HG02870 (cell line): ENCODE measurements at regions not wholly inside any gene's neighbourhood (a gene's known extent, or its start where the extent isn't known, plus 50 kb on each side); places are given as distances from the start of the nearest gene placed in this dataset.

Experiments used
- ATAC-seq: cut with Tn5 transposase; IDR thresholded peaks from one replicate; pipeline ENCODE4 v1.9.1; 2021; ENCODE audit warnings: mild to moderate bottlenecking, moderate library complexity; ENCODE audit not compliant: unreplicated experiment

GRCh38 chr5:93279296-93279963, 301.6 kb downstream of the NR2F1-AS1 start:
- ATAC-seq, result no peak

- no peak for ATAC-seq
These were observed 302.1 kb downstream of the NR2F1-AS1 start for GRCh38 chr5:93278896-93279295.

- no peak for ATAC-seq
These were observed 304.0 kb downstream of the NR2F1-AS1 start for GRCh38 chr5:93277051-93277450.

GRCh38 chr5:93275376-93275775, 305.6 kb downstream of the NR2F1-AS1 start:
- no peak for ATAC-seq

GRCh38 chr5:93274291-93274690, 306.7 kb downstream of the NR2F1-AS1 start:
- ATAC-seq, result no peak

GRCh38 chr5:93273176-93273575, 307.8 kb downstream of the NR2F1-AS1 start:
- ATAC-seq, result no peak

- no peak for ATAC-seq
These were observed 308.9 kb downstream of the NR2F1-AS1 start for GRCh38 chr5:93272108-93272507.

GRCh38 chr5:93267736-93268135, 313.3 kb downstream of the NR2F1-AS1 start:
- no peak for ATAC-seq

- ATAC-seq, result no peak
These were observed 313.7 kb downstream of the NR2F1-AS1 start for GRCh38 chr5:93267276-93267675.

GRCh38 chr5:93257616-93258015, 323.4 kb downstream of the NR2F1-AS1 start:
- ATAC-seq, result no peak

GRCh38 chr5:93255796-93256195, 325.2 kb downstream of the NR2F1-AS1 start:
- ATAC-seq, result no peak

- no peak for ATAC-seq
These were observed 328.9 kb downstream of the NR2F1-AS1 start for GRCh38 chr5:93252165-93252564.

GRCh38 chr5:93251347-93251746, 329.7 kb downstream of the NR2F1-AS1 start:
- no peak for ATAC-seq

GRCh38 chr5:93250424-93250823, 330.6 kb downstream of the NR2F1-AS1 start:
- ATAC-seq, result no peak

GRCh38 chr5:93249651-93250289, 331.2 kb downstream of the NR2F1-AS1 start:
- ATAC-seq, result no peak

GRCh38 chr5:93247105-93247504, 333.9 kb downstream of the NR2F1-AS1 start:
- no peak for ATAC-seq

GRCh38 chr5:93246090-93246855, 334.7 kb downstream of the NR2F1-AS1 start:
- no peak for ATAC-seq

- no peak for ATAC-seq
These were observed 335.8 kb downstream of the NR2F1-AS1 start for GRCh38 chr5:93245226-93245625.

GRCh38 chr5:93243481-93243880, 337.5 kb downstream of the NR2F1-AS1 start:
- ATAC-seq, result no peak

GRCh38 chr5:93240228-93240834, 340.7 kb downstream of the NR2F1-AS1 start:
- no peak for ATAC-seq

- ATAC-seq, result no peak
These were observed 344.1 kb downstream of the NR2F1-AS1 start for GRCh38 chr5:93236807-93237421.
